ENCODE measurements at regions not wholly inside any gene's neighbourhood (a gene's known extent, or its start where the extent isn't known, plus 50 kb on each side); places are given as distances from the start of the nearest gene placed in this dataset.
"Not testable (repeated sequence)": the region's sequence is repeated elsewhere in the genome, so short reads cannot be mapped to it uniquely, and the experiment has no call there.

- TF ChIP-seq CTCF (IDR thresholded peaks at IDR 0.05 in 8 of 11, conservative IDR thresholded peaks at IDR 0.05 in 3 of 11); POLR2AphosphoS5 (IDR thresholded peaks at IDR 0.05); POLR2A (IDR thresholded peaks at IDR 0.05): not testable (repeated sequence)
These were observed 1111.5 kb downstream of the BRD1 start for GRCh38 chr22:48716154-48716553.

Data from spleen (tissue), 7 donors.